Transverse colon (tissue), 3 donors: ENCODE measurements at regions not wholly inside any gene's neighbourhood (a gene's known extent, or its start where the extent isn't known, plus 50 kb on each side); places are given as distances from the start of the nearest gene placed in this dataset.
"Not testable (repeated sequence)": the region's sequence is repeated elsewhere in the genome, so short reads cannot be mapped to it uniquely, and the experiment has no call there.

Experiments
- CTCF ChIP-seq, 5 experiments: fragments of 200-600 bp in 3 of 5; fragments of 450-650 bp in 2 of 5; sonication (generic) in 3 of 5; IDR thresholded peaks; 1 replicate in 2 of 5; 2 replicates in 3 of 5; pipeline ENCODE4 v1.5.1; 2016 to 2017; ENCODE audit warnings: antibody characterized with exemption in 5 of 5, inconsistent platforms in 3 of 5, mild to moderate bottlenecking in 2 of 5, moderate library complexity in 1 of 5
- POLR2A ChIP-seq: fragments of 450-650 bp; IDR thresholded peaks from one replicate; pipeline ENCODE4 v1.6.1; 2016; ENCODE audit warnings: antibody characterized with exemption, mild to moderate bottlenecking, moderate library complexity

GRCh38 chr20:29761621-29762385 is 1495.7 kb upstream of the DEFB115 start:
- TF ChIP-seq CTCF (IDR thresholded peaks at IDR 0.05); POLR2A: not testable (repeated sequence)
